Middle frontal gyrus (tissue), 1 donor: ENCODE measurements at regions not wholly inside any gene's neighbourhood (a gene's known extent, or its start where the extent isn't known, plus 50 kb on each side); places are given as distances from the start of the nearest gene placed in this dataset.
A peak's percentile ranks its signal among the peaks of the same experiment; 100 is the strongest.

Experiments
- DNase-seq: peaks from one replicate; pipeline ENCODE4 v3.0.0-alpha.2; 2015; ENCODE audit warnings: low spot score; ENCODE audit errors: extremely low spot score

- DNase-seq: no peak
Observed at GRCh38 chr2:239883326-239884050, 141.7 kb downstream of the NDUFA10 start.

GRCh38 chr2:239882781-239883180, 142.4 kb downstream of the NDUFA10 start:
- no peak for DNase-seq

GRCh38 chr2:239882331-239882732, 142.8 kb downstream of the NDUFA10 start:
- DNase-seq: no peak

GRCh38 chr2:239881561-239882320, 143.4 kb downstream of the NDUFA10 start:
- DNase-seq: no peak

GRCh38 chr2:239881031-239881471, 144.1 kb downstream of the NDUFA10 start:
- no peak for DNase-seq

GRCh38 chr2:239880396-239880795, 144.7 kb downstream of the NDUFA10 start:
- DNase-seq: no peak

GRCh38 chr2:239879423-239880084, 145.6 kb downstream of the NDUFA10 start:
- DNase-seq: no peak

- DNase-seq: no peak
Observed at GRCh38 chr2:239878686-239879085, 146.5 kb downstream of the NDUFA10 start.

GRCh38 chr2:239876948-239877289, 148.2 kb downstream of the NDUFA10 start:
- no peak for DNase-seq

- DNase-seq: no peak
Observed at GRCh38 chr2:239876271-239876947, 148.7 kb downstream of the NDUFA10 start.

GRCh38 chr2:239874636-239875356, 150.3 kb downstream of the NDUFA10 start:
- DNase-seq: no peak

- DNase-seq: peak; percentile 5
Observed at GRCh38 chr2:239873656-239874635, 151.2 kb downstream of the NDUFA10 start.

GRCh38 chr2:239871481-239872435, 153.4 kb downstream of the NDUFA10 start:
- DNase-seq: no peak

- no peak for DNase-seq
Observed at GRCh38 chr2:239870863-239871262, 154.3 kb downstream of the NDUFA10 start.

GRCh38 chr2:239870276-239870675, 154.9 kb downstream of the NDUFA10 start:
- DNase-seq: no peak

GRCh38 chr2:239869272-239870155, 155.6 kb downstream of the NDUFA10 start:
- DNase-seq: no peak

- no peak for DNase-seq
Observed at GRCh38 chr2:239868556-239869181, 156.5 kb downstream of the NDUFA10 start.
